ENCODE measurements at regions not wholly inside any gene's neighbourhood (a gene's known extent, or its start where the extent isn't known, plus 50 kb on each side); places are given as distances from the start of the nearest gene placed in this dataset.
A peak's percentile ranks its signal among the peaks of the same experiment; 100 is the strongest.

- no peaks in the 10 kb centered on the region for H3K36me3 Mint-ChIP-seq (ENCODE audit: low read depth)
- H3K27ac Mint-ChIP-seq, result no peak overlapping the region
- ATAC-seq (replicated peaks), result no peak
- no peak overlapping the region for H3K4me3 Mint-ChIP-seq
- H3K4me1 Mint-ChIP-seq, result peaks cover 9% of the 10 kb centered on the region
- peaks cover 23% of the 10 kb centered on the region for H3K27me3 Mint-ChIP-seq
- no peaks in the 10 kb centered on the region for H3K9me3 Mint-ChIP-seq
These were observed 78.3 kb downstream of the RAMP3 start for GRCh38 chr7:45235905-45236304.

GRCh38 chr7:45236666-45237065, 79.1 kb downstream of the RAMP3 start:
- Mint-ChIP-seq H3K4me1 (peaks cover 14% of the 10 kb centered on the region), H3K27me3 (peaks cover 28% of the 10 kb centered on the region), H3K9me3 (no peaks in the 10 kb centered on the region), H3K36me3 (ENCODE audit: low read depth) (no peaks in the 10 kb centered on the region), H3K4me3 (no peak overlapping the region), H3K27ac (no peak overlapping the region)
- no peak for ATAC-seq (replicated peaks)

GRCh38 chr7:45237788-45238461, 80.3 kb downstream of the RAMP3 start:
- Mint-ChIP-seq H3K36me3 (ENCODE audit: low read depth) (no peaks in the 10 kb centered on the region), H3K9me3 (no peaks in the 10 kb centered on the region), H3K4me1 (peaks cover 14% of the 10 kb centered on the region), H3K4me3 (no peak overlapping the region), H3K27me3 (peaks cover 28% of the 10 kb centered on the region), H3K27ac (no peak overlapping the region)
- ATAC-seq (replicated peaks), result no peak

DNA sequence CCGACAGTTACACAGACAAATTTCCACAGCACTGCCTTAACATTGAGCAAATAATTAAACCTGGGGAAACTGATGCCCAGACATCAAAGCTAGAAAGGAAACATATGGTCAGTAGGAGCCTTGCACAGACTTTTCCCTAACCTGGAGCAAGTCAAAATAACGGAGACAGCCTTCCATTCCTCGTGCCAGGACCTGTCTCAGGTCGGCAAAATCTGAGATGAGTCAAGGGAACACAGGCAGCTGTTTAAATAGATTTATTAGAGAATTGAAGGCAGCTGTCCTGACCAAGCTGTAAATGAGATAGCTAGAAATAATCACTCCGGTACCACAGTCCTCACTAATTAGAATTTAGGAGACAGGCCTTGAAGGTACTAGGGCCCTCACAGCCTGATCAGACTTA, 81.2 kb downstream of the RAMP3 start:
- ATAC-seq (replicated peaks), result no peak

DNA sequence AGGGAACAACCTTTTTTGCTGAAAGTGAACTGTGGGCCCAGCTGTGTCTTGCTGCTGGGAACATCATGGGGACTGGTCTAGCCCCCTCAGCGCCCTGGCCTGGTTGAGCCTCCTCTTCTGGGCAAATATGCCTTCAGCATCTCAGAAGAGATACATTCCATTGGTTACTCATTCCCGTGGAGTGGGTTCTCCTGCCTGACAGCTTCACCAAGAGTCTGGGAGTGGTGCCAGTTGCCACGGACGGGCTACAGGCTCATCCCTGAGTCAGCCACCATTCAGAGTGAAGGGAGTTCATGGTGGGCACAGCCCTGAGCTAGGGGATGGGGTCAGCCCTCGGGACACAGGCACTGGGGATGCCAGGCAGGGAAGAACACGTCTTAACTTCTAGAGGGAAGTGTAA, 81.9 kb downstream of the RAMP3 start:
- Mint-ChIP-seq H3K36me3 (ENCODE audit: low read depth) (no peaks in the 10 kb centered on the region), H3K9me3 (no peaks in the 10 kb centered on the region), H3K27me3 (peaks cover 28% of the 10 kb centered on the region), H3K27ac (no peak overlapping the region), H3K4me3 (no peak overlapping the region), H3K4me1 (peaks cover 6% of the 10 kb centered on the region)
- no peak for ATAC-seq (replicated peaks)

More for the DNA sequence above, 81.2 kb downstream of the RAMP3 start:
- Mint-ChIP-seq H3K27me3 (peaks cover 30% of the 10 kb centered on the region), H3K4me1 (peaks cover 6% of the 10 kb centered on the region), H3K9me3 (no peaks in the 10 kb centered on the region), H3K27ac (no peak overlapping the region), H3K36me3 (ENCODE audit: low read depth) (no peaks in the 10 kb centered on the region), H3K4me3 (no peak overlapping the region)

DNA sequence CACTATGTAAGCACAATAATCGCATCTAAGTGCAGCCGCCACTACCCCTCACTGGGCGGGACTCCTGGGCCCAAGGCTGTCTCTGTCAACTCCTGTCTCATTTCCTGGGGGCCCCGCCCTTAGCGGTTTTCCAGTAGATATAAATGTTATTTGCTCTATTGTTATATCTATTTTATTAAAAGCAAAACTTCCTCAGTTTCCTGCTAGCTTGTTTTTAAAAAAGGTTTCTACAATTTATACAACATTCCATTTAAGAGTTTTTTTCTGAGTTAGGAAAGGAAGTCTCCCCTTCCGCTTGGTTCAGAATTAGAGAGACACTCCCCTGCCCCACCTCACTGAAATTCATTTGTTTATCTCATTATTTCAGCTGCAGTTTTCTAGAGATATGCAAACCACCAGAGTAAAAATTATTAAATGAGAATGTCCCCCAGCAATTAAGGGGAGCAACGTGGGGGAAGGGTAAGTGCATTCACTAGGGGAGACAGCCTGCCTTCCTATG, 82.7 kb downstream of the RAMP3 start:
- peaks cover 30% of the 10 kb centered on the region for H3K27me3 Mint-ChIP-seq
- no peaks in the 10 kb centered on the region for H3K9me3 Mint-ChIP-seq
- ATAC-seq (replicated peaks), result no peak
- no peaks in the 10 kb centered on the region for H3K36me3 Mint-ChIP-seq (ENCODE audit: low read depth)
- no peak overlapping the region for H3K27ac Mint-ChIP-seq
- no peak overlapping the region for H3K4me3 Mint-ChIP-seq
- H3K4me1 Mint-ChIP-seq, result peaks cover 6% of the 10 kb centered on the region

DNA sequence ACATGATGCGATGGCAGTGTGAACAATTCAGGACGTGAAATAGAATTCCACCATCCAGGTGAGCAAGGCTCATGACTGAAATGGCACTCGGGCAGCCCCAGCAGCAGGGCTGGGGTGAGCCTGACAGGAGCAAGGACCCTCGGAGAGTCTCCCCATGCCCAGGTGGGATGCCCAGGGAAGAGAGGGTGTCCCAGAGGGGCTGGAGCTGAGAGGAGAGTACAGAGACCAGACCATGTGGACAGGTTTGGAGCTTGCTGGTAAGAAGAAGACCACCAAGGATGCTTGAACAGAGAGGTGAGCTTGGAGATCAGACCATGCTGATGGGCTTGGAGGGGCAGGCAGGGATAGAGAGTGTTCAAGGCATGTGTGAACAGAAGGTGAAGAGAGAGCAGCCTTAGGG, 83.3 kb downstream of the RAMP3 start:
- no peaks in the 10 kb centered on the region for H3K9me3 Mint-ChIP-seq
- peak overlapping the region; percentile 28 for H3K27ac Mint-ChIP-seq
- H3K4me1 Mint-ChIP-seq, result peaks cover 6% of the 10 kb centered on the region
- H3K27me3 Mint-ChIP-seq, result peaks cover 33% of the 10 kb centered on the region
- H3K36me3 Mint-ChIP-seq (ENCODE audit: low read depth), result no peaks in the 10 kb centered on the region
- ATAC-seq (replicated peaks), result no peak
- H3K4me3 Mint-ChIP-seq, result no peak overlapping the region

DNA sequence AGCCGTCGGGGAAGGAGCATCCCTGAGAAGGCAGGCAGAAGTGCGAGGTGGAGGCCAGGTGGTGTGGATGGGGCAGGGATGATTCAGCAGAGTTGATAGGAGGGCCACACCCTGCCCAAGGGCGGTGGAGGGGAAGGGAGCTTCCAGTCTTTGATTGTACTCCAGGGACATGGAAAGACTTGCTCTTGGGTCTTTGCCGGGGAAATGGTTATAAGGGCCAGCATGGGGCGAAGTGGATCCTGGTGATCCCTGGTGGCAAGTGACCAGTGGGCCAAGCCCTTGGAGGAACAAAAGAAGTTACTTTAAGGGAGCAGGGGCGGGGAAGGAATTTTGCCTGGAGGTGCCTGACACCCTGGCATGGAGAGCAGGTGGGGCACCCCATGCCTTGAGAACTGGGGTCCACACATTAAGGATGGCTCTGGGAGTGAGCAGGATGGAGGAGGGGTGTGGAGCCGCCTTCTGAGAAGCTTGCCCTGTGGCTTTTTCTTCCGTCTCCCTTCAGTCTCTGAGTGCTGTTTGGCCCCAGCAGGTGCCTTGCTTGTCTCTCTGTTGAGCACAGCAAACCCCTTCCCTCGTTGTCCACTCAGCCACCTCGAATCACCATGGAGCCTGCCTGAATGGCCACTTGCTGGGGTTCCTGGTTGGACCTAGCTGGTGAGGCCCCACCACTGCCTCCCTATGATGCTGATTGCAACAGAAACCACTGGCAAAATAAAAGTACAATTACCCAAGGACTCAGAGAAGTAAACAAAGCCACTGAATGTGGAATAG, 83.9 kb downstream of the RAMP3 start:
- Mint-ChIP-seq H3K36me3 (ENCODE audit: low read depth) (no peaks in the 10 kb centered on the region), H3K27me3 (peaks cover 36% of the 10 kb centered on the region), H3K4me3 (no peak overlapping the region), H3K9me3 (no peaks in the 10 kb centered on the region), H3K4me1 (peaks cover 6% of the 10 kb centered on the region), H3K27ac (peak overlapping the region; percentile 28)
- no peak for ATAC-seq (replicated peaks)

GRCh38 chr7:45242261-45242660, 84.7 kb downstream of the RAMP3 start:
- H3K4me1 Mint-ChIP-seq, result peaks cover 6% of the 10 kb centered on the region
- no peak overlapping the region for H3K27ac Mint-ChIP-seq
- ATAC-seq (replicated peaks), result no peak
- H3K9me3 Mint-ChIP-seq, result peaks cover 2% of the 10 kb centered on the region
- H3K4me3 Mint-ChIP-seq, result no peak overlapping the region
- peaks cover 42% of the 10 kb centered on the region for H3K27me3 Mint-ChIP-seq
- H3K36me3 Mint-ChIP-seq (ENCODE audit: low read depth), result no peaks in the 10 kb centered on the region

DNA sequence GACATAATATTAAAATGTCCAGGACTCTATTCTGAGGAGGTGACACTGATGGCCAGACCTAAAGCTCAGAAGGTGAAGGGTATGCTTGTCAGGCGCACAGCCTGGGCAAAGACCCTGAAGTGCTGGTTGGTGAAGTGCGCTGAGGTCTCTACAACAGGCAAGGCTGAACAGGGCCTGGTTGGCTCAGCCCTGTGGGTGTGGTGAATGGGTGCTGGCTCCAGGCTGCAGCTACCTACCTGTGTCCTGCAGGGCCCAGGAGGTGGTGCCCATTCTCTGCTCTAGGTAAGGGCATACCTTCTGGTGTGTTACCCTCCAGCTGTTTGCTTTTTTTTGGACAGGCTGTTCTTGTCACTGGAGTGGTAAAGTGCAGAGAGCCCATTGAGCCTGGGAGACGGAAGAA, 85.1 kb downstream of the RAMP3 start:
- Mint-ChIP-seq H3K27ac (no peak overlapping the region), H3K9me3 (peaks cover 3% of the 10 kb centered on the region), H3K36me3 (ENCODE audit: low read depth) (no peaks in the 10 kb centered on the region), H3K4me1 (peaks cover 6% of the 10 kb centered on the region), H3K4me3 (no peak overlapping the region), H3K27me3 (peaks cover 45% of the 10 kb centered on the region)
- ATAC-seq (replicated peaks), result no peak

GRCh38 chr7:45244981-45245380, 87.4 kb downstream of the RAMP3 start:
- peaks cover 43% of the 10 kb centered on the region for H3K27me3 Mint-ChIP-seq

DNA sequence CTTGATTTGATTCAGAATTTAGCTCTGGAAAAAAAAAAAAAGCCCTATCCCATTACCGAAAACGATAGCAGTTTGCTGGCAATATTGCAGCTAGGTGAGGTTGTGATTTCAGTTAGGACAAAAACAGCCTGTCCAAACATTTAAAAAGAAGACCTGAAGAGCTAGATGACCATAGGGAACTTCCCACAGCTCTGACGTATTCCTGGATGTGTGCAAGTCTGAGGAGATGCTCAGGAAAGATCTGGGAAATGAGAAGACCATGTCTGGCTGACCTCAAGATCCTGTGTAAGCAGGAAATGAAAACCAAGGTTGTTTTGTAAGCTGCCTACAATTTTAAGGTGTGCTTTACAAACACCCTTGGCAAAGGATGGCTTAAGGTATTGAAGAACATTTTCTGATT, 88.7 kb downstream of the RAMP3 start:
- peaks cover under 1% of the 10 kb centered on the region for H3K4me1 Mint-ChIP-seq
- no peak overlapping the region for H3K4me3 Mint-ChIP-seq
- peaks cover 3% of the 10 kb centered on the region for H3K9me3 Mint-ChIP-seq
- ATAC-seq (replicated peaks), result no peak
- H3K27me3 Mint-ChIP-seq, result peaks cover 42% of the 10 kb centered on the region
- H3K36me3 Mint-ChIP-seq (ENCODE audit: low read depth), result no peaks in the 10 kb centered on the region
- H3K27ac Mint-ChIP-seq, result no peak overlapping the region

More at GRCh38 chr7:45244981-45245380, 87.4 kb downstream of the RAMP3 start:
- Mint-ChIP-seq H3K4me1 (peaks cover 6% of the 10 kb centered on the region), H3K36me3 (ENCODE audit: low read depth) (no peaks in the 10 kb centered on the region), H3K27ac (no peak overlapping the region), H3K4me3 (no peak overlapping the region), H3K9me3 (peaks cover 3% of the 10 kb centered on the region)
- ATAC-seq (replicated peaks), result no peak

DNA sequence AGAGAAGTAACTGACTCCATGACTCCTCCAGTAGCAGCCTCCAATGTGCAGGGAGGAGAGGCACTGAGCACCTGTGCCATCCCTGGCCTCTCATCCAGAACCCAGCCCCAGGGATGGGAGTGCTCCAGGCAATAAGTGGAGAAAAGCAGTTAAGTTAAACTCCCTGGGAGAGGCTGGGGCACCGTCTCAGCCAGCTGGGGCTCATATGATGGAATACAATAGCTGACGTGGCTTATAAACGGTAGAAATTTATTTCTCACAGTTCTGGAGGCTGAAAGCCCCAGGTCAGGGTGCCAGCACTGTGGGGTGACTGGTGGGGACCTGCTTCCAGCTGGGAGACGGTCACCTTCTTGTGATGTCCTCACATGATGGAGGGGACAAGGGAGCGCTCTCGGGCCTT, 94.7 kb downstream of the RAMP3 start:
- Mint-ChIP-seq H3K27ac (no peak overlapping the region), H3K4me1 (no peaks in the 10 kb centered on the region), H3K36me3 (ENCODE audit: low read depth) (no peaks in the 10 kb centered on the region), H3K4me3 (no peak overlapping the region), H3K9me3 (peaks cover under 1% of the 10 kb centered on the region), H3K27me3 (peaks cover 37% of the 10 kb centered on the region)
- no peak for ATAC-seq (replicated peaks)

- Mint-ChIP-seq H3K27ac (no peak overlapping the region), H3K4me3 (no peak overlapping the region), H3K36me3 (ENCODE audit: low read depth) (no peaks in the 10 kb centered on the region), H3K4me1 (no peaks in the 10 kb centered on the region), H3K9me3 (no peaks in the 10 kb centered on the region), H3K27me3 (peaks cover 34% of the 10 kb centered on the region)
- ATAC-seq (replicated peaks), result no peak
These were observed 95.3 kb downstream of the RAMP3 start for GRCh38 chr7:45252857-45253256.

GRCh38 chr7:45253368-45253767, 95.8 kb downstream of the RAMP3 start:
- Mint-ChIP-seq H3K36me3 (ENCODE audit: low read depth) (no peaks in the 10 kb centered on the region), H3K9me3 (no peaks in the 10 kb centered on the region), H3K4me1 (no peaks in the 10 kb centered on the region), H3K4me3 (no peak overlapping the region), H3K27me3 (peaks cover 30% of the 10 kb centered on the region), H3K27ac (no peak overlapping the region)
- ATAC-seq (replicated peaks), result no peak
